K562 (cell line): ENCODE measurements at regions not wholly inside any gene's neighbourhood (a gene's known extent, or its start where the extent isn't known, plus 50 kb on each side); places are given as distances from the start of the nearest gene placed in this dataset.

ENCODE experiments used
- ATAC-seq: fragments of 200-7000 bp; cut with Tn5 transposase; 3 replicates; pipeline ENCODE4 v1.9.1; 2020; ENCODE audit warnings: moderate library complexity
- BruUV-seq: library from RNA; stranded (reverse); fragments of 400-500 nt; replicated peaks from 2 replicates; lab custom pipeline; 2021; lab: Mats Ljungman, UMichigan
- CTCF ChIA-PET: fragments of 300-600 bp; formaldehyde crosslinking; extraction: SDS; loops from one replicate; lab custom pipeline; 2021; ENCODE audit warnings: low intra/inter-chr PET ratio; lab: Yijun Ruan, JAX
- POLR2A ChIA-PET: fragments of 300-600, 350-650 bp; sonication (Branson Sonifier 250); formaldehyde crosslinking; extraction: SDS; loops from one replicate; lab custom pipeline; 2021; ENCODE audit warnings: antibody characterized with exemption, inconsistent platforms; lab: Yijun Ruan, JAX
- DNase-seq, 4 experiments: peaks; one replicate each; pipeline versions ENCODE4 v3.0.0 to v3.0.0-alpha.2; 2011 to 2018; ENCODE audit warnings: low spot score in 3 of 4, mixed read lengths in 3 of 4; ENCODE audit errors: extremely low read depth in 1 of 4
- FAIRE-seq: peaks from 2 replicates; lab custom pipeline; 2011; peaks lifted over from hg19 to GRCh38; lab: Jason Lieb, UNC
- H2AFZ ChIP-seq: 2 replicates; pipeline ENCODE4 v1.6.0; 2011; ENCODE audit warnings: low read depth, low read length, control low read depth, inconsistent platforms
- H3K27ac ChIP-seq: fragments of 200-600 bp; 3 replicates; pipeline ENCODE4 v1.8.0; 2011; ENCODE audit warnings: low read depth, mild to moderate bottlenecking, control low read depth, inconsistent platforms, low read length, moderate library complexity, mixed read lengths; ENCODE audit errors: extremely low read depth
- H3K27me3 ChIP-seq, 2 experiments: fragments of 300-600 bp in 1 of 2; 2 replicates in 1 of 2; 3 replicates in 1 of 2; pipeline versions ENCODE4 v1.6.0 to v1.8.0; 2011; ENCODE audit warnings: inconsistent platforms in 2 of 2, low read length in 2 of 2, mild to moderate bottlenecking in 1 of 2, mixed read lengths in 1 of 2, moderate library complexity in 1 of 2; ENCODE audit not compliant: control insufficient read depth in 2 of 2, insufficient read depth in 2 of 2
- H3K36me3 ChIP-seq: fragments of 300-600 bp; 3 replicates; pipeline ENCODE4 v1.8.0; 2011; ENCODE audit warnings: mild to moderate bottlenecking, low read length, inconsistent platforms; ENCODE audit not compliant: control insufficient read depth, insufficient read depth
- H3K4me1 ChIP-seq, 2 experiments: fragments of 200-600 bp in 1 of 2; replicated peaks in 1 of 2; 2 replicates in 1 of 2; 3 replicates in 1 of 2; pipeline versions ENCODE4 v1.5.1 to v1.8.0; 2011; ENCODE audit warnings: inconsistent platforms in 2 of 2, low read length in 2 of 2, mild to moderate bottlenecking in 1 of 2, mixed read lengths in 1 of 2, moderate library complexity in 1 of 2; ENCODE audit not compliant: control insufficient read depth in 2 of 2, insufficient read depth in 2 of 2
- H3K4me2 ChIP-seq: 2 replicates; pipeline ENCODE4 v1.6.1; 2011; ENCODE audit warnings: low read length, control low read depth, inconsistent platforms, mixed read lengths; ENCODE audit not compliant: insufficient read depth
- H3K4me3 ChIP-seq: fragments of 200-600 bp; sonication (generic), shearing (Covaris generic); 2 replicates; pipeline ENCODE4 v1.5.1; 2016; ENCODE audit warnings: control low read depth, inconsistent platforms
- H3K79me2 ChIP-seq: fragments of 200-600 bp; 3 replicates; pipeline ENCODE4 v1.8.0; 2011; ENCODE audit warnings: low read length, inconsistent platforms; ENCODE audit not compliant: control insufficient read depth, insufficient read depth
- H3K9ac ChIP-seq, 2 experiments: 2 replicates each; pipeline versions ENCODE4 v1.6.0 to v1.6.1; 2011; ENCODE audit warnings: low read depth in 2 of 2, low read length in 2 of 2, control low read depth in 1 of 2, inconsistent platforms in 1 of 2, mild to moderate bottlenecking in 1 of 2, mixed read lengths in 1 of 2; ENCODE audit not compliant: insufficient read depth in 1 of 2
- H3K9me1 ChIP-seq: one replicate; pipeline ENCODE4 v1.6.0; 2011; ENCODE audit warnings: inconsistent platforms, mild to moderate bottlenecking, low read length, moderate library complexity; ENCODE audit not compliant: control insufficient read depth, insufficient read depth
- H3K9me3 ChIP-seq: replicated peaks from 2 replicates; pipeline ENCODE4 v1.5.1; 2011; ENCODE audit warnings: low read depth, low read length, inconsistent platforms; ENCODE audit not compliant: control insufficient read depth, insufficient read depth
- H4K20me1 ChIP-seq: replicated peaks from 2 replicates; pipeline ENCODE4 v1.6.1; 2011; ENCODE audit warnings: low read length, inconsistent platforms, mixed read lengths; ENCODE audit not compliant: control insufficient read depth, insufficient read depth
- CBX8 ChIP-seq: fragments of 200-600 bp; sonication (generic); IDR thresholded peaks from 2 replicates; pipeline ENCODE4 v1.6.1; 2012; ENCODE audit warnings: borderline replicate concordance, mixed run types, low read depth, mild to moderate bottlenecking, moderate library complexity, mixed read lengths, low read length, control low read depth, inconsistent platforms; ENCODE audit not compliant: poor library complexity, severe bottlenecking; ENCODE audit errors: extremely low read depth
- DIDO1 ChIP-seq: fragments of 450-650 bp; IDR thresholded peaks from 2 replicates; pipeline ENCODE4 v1.6.1; 2016; ENCODE audit warnings: low read depth, missing biosample characterization, missing genetic modification characterization
- LCOR ChIP-seq: sonication (generic); formaldehyde crosslinking; IDR thresholded peaks from 2 replicates; pipeline ENCODE4 v1.8.0; 2022; ENCODE audit warnings: mild to moderate bottlenecking, missing genetic modification reagents
- RBM15 ChIP-seq: fragments of 200-400 bp; formaldehyde crosslinking; IDR thresholded peaks from 2 replicates; pipeline ENCODE4 v1.6.1; 2018; ENCODE audit warnings: mild to moderate bottlenecking, low read length, moderate library complexity; ENCODE audit not compliant: insufficient read depth
- SIX5 ChIP-seq, 2 experiments: IDR thresholded peaks; 2 replicates each; pipeline ENCODE4 v1.6.1; 2011; ENCODE audit warnings: low read length in 2 of 2, borderline replicate concordance in 1 of 2, low read depth in 1 of 2, mild to moderate bottlenecking in 1 of 2, moderate library complexity in 1 of 2; ENCODE audit not compliant: insufficient read depth in 1 of 2
- TAF9B ChIP-seq: fragments of 450-650 bp; IDR thresholded peaks from 2 replicates; pipeline ENCODE4 v1.6.1; 2018; ENCODE audit warnings: mild to moderate bottlenecking; ENCODE audit not compliant: partially characterized antibody
- ZNF133 ChIP-seq: fragments of 250-450 bp; sonication (Bioruptor Pico); IDR thresholded peaks from 2 replicates; pipeline ENCODE4 v1.4.0; 2020; ENCODE audit warnings: mild to moderate bottlenecking
- ZNF785 ChIP-seq: fragments of 250-450 bp; sonication (Bioruptor Pico); IDR thresholded peaks from 2 replicates; pipeline ENCODE4 v1.4.0; 2020; ENCODE audit warnings: mild to moderate bottlenecking
- WGBS: fragments of 100-300 bp; shearing (Covaris generic); methylation state at CpG from one replicate; pipeline ENCODE4 v1.1.6; 2016; ENCODE audit warnings: low coverage, mixed read lengths; ENCODE audit not compliant: insufficient coverage; ENCODE audit errors: missing lambda C conversion rate; 5-methylcytosine and 5-hydroxymethylcytosine counted together
- in situ Hi-C: fragments of 300-500 bp; cut with MboI; formaldehyde crosslinking; loops from 4 replicates; pipeline ENCODE4 v1.15.0; 2018; ENCODE audit warnings: inconsistent platforms, mixed read lengths
- intact Hi-C: fragments of 100-400 bp; cut with micrococcal nuclease; formaldehyde crosslinking; loops from 2 replicates; pipeline ENCODE4 v1.14.2; 2022
- TF ChIP-seq, protein P1 (sequence below): fragments of 250-450 bp; sonication (Bioruptor Pico); IDR thresholded peaks from 2 replicates; pipeline ENCODE4 v1.5.0; 2020; ENCODE audit warnings: mild to moderate bottlenecking
- TF ChIP-seq, protein P2 (sequence below): fragments of 250-450 bp; sonication (Bioruptor Pico); IDR thresholded peaks from 2 replicates; pipeline ENCODE4 v1.5.0; 2021
- TF ChIP-seq, protein P3 (sequence below): fragments of 450-650 bp; IDR thresholded peaks from 2 replicates; pipeline ENCODE4 v1.6.1; 2017; ENCODE audit warnings: mild to moderate bottlenecking, moderate library complexity

DNA sequence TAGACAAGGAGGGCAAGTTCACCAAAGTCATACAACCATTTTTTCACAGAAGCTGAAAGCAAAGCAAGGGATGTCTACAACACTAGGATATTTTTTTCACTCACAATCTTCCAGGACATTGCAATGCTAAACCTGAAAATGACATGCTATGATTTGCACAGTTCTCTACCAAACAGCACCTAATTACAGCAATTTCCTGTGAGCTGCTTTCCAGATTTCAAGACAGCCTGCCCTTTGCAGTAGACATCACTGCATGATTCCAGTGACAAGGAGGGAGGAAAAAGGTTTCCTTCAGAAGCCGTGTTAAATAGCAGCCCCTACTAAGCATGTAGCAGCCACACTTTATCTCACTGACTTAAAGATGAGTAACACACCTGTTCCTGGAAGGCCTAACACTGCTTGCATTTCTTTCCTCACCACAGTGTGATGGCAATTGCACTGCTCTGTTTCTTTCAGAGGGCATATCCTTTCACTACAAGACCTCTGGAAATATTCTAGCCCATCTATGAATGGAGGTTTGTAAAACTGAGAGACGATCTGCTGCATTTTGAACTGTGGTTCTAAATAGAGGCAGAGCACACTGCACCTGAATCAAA, 97.1 kb downstream of the DUSP10 start:
- TF ChIP-seq DIDO1 (tag) (no peak), CBX8 (no peak)
- no peaks in the 10 kb centered on the region; a peak in 1 of 5 replicates for H3K4me1 ChIP-seq
- no peaks in the 10 kb centered on the region for H3K9me1 ChIP-seq
- ChIA-PET POLR2A (interaction anchor here (0.6 to 1.6 kb wide), 2 partner anchors 9 to 197 kb away, joined by 3 to 8 read pairs; no protein-coding TSS in a partner anchor), CTCF (no interaction called here)
- no peaks in the 10 kb centered on the region for H3K36me3 ChIP-seq
- ATAC-seq (no peak), DNase-seq (no peak), FAIRE-seq (no peak)
- H3K27me3 ChIP-seq: no peaks in the 10 kb centered on the region
- H3K9ac ChIP-seq: no peak overlapping the region
- no TSS peak for BruUV-seq
- H3K4me3 ChIP-seq: no peak overlapping the region
- intact Hi-C loops: no loop called here
- H3K79me2 ChIP-seq: no peaks in the 10 kb centered on the region
- WGBS: 5% methylated on average over 2 of the region's 2 CpGs
- H3K9me3 ChIP-seq: no peaks in the 10 kb centered on the region
- H4K20me1 ChIP-seq: no peaks in the 10 kb centered on the region
- no peak overlapping the region for H3K4me2 ChIP-seq
- H3K27ac ChIP-seq: no peak overlapping the region
- no peak overlapping the region; the same call in 1 of the 2 replicates for H2AFZ ChIP-seq
- in situ Hi-C loops: no loop called here

DNA sequence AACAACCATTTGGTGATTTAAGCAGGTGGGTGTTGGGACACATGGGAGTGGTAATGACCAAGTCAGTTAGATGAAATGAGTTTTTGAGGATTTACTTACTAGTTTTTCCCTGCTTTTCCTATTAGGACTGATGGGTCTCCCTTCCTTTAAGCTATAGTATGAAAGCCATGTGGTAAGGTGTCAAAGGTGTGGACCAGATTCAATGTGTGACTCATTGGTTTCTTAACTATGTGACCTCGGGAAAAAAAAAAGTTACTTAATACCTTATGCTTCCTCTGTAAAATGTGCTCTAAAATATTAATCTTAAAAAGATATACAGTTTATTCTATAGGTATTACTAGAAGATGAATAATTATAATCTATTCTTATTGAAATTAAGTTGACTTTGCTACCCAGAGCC, 93.7 kb downstream of the DUSP10 start:
- CTCF ChIA-PET: no interaction called here
- Histone ChIP-seq H3K9me3 (no peaks in the 10 kb centered on the region), H3K4me2 (no peak overlapping the region), H3K36me3 (no peaks in the 10 kb centered on the region), H3K27ac (no peak overlapping the region), H3K9ac (no peak overlapping the region), H3K4me1 (no peaks in the 10 kb centered on the region; a peak in 1 of 5 replicates), H3K79me2 (no peaks in the 10 kb centered on the region), H3K27me3 (no peaks in the 10 kb centered on the region), H3K4me3 (no peak overlapping the region), H3K9me1 (no peaks in the 10 kb centered on the region), H4K20me1 (no peaks in the 10 kb centered on the region), H2AFZ (no peak overlapping the region)
- DNase-seq (no peak), ATAC-seq (no peak), FAIRE-seq (no peak)
- intact Hi-C loops: no loop called here
- no TSS peak for BruUV-seq
- POLR2A ChIA-PET: interaction anchor here (0.5 kb wide), 1 partner anchor 784 kb away, joined by 4 read pairs; no protein-coding TSS in a partner anchor
- 7% methylated on average over 1 of the region's 1 CpG for WGBS
- in situ Hi-C loops: no loop called here
- TF ChIP-seq SIX5 (IDR thresholded peaks at IDR 0.05; ENCODE audit: borderline replicate concordance in 1 of 2, insufficient read depth in 1 of 2, low read depth in 1 of 2, low read length in 2 of 2) (no peak), ZNF785 (CRISPR knock-in tag) (no peak), RBM15 (no peak), ZNF133 (CRISPR knock-in tag) (no peak), TAF9B (no peak), LCOR (CRISPR knock-in tag) (no peak)
- TF ChIP-seq, protein P1, sequence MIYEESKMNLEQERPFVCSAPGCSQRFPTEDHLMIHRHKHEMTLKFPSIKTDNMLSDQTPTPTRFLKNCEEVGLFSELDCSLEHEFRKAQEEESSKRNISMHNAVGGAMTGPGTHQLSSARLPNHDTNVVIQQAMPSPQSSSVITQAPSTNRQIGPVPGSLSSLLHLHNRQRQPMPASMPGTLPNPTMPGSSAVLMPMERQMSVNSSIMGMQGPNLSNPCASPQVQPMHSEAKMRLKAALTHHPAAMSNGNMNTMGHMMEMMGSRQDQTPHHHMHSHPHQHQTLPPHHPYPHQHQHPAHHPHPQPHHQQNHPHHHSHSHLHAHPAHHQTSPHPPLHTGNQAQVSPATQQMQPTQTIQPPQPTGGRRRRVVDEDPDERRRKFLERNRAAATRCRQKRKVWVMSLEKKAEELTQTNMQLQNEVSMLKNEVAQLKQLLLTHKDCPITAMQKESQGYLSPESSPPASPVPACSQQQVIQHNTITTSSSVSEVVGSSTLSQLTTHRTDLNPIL: no peak
- TF ChIP-seq, protein P2, sequence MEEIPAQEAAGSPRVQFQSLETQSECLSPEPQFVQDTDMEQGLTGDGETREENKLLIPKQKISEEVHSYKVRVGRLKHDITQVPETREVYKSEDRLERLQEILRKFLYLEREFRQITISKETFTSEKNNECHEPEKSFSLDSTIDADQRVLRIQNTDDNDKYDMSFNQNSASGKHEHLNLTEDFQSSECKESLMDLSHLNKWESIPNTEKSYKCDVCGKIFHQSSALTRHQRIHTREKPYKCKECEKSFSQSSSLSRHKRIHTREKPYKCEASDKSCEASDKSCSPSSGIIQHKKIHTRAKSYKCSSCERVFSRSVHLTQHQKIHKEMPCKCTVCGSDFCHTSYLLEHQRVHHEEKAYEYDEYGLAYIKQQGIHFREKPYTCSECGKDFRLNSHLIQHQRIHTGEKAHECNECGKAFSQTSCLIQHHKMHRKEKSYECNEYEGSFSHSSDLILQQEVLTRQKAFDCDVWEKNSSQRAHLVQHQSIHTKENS (CRISPR knock-in tag): no peak
- TF ChIP-seq, protein P3, sequence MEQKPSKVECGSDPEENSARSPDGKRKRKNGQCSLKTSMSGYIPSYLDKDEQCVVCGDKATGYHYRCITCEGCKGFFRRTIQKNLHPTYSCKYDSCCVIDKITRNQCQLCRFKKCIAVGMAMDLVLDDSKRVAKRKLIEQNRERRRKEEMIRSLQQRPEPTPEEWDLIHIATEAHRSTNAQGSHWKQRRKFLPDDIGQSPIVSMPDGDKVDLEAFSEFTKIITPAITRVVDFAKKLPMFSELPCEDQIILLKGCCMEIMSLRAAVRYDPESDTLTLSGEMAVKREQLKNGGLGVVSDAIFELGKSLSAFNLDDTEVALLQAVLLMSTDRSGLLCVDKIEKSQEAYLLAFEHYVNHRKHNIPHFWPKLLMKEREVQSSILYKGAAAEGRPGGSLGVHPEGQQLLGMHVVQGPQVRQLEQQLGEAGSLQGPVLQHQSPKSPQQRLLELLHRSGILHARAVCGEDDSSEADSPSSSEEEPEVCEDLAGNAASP: no peak
